Neural progenitor cell (in vitro differentiated cells): ENCODE measurements at regions not wholly inside any gene's neighbourhood (a gene's known extent, or its start where the extent isn't known, plus 50 kb on each side); places are given as distances from the start of the nearest gene placed in this dataset.
A peak's percentile ranks its signal among the peaks of the same experiment; 100 is the strongest.

Experiments used
- DNase-seq: peaks from one replicate; pipeline ENCODE4 v3.0.0-alpha.2; 2016; ENCODE audit warnings: low spot score
- H2AFZ ChIP-seq: fragments of 200-600 bp; sonication (generic); replicated peaks from 2 replicates; pipeline ENCODE4 v1.6.1; 2016; ENCODE audit warnings: antibody characterized with exemption
- H3F3A ChIP-seq: fragments of 200-600 bp; sonication (generic); 2 replicates; pipeline ENCODE4 v1.6.1; 2016; ENCODE audit warnings: antibody characterized with exemption, low read depth
- H3K27ac ChIP-seq: fragments of 200-600 bp; sonication (generic); 2 replicates; pipeline ENCODE4 v1.5.1; 2016; ENCODE audit warnings: mild to moderate bottlenecking
- H3K27me3 ChIP-seq: fragments of 200-600 bp; sonication (generic); 2 replicates; pipeline ENCODE4 v1.6.1; 2016; ENCODE audit warnings: mild to moderate bottlenecking, moderate library complexity
- H3K36me3 ChIP-seq: fragments of 200-600 bp; sonication (generic); 2 replicates; pipeline ENCODE4 v1.5.1; 2016
- H3K4me1 ChIP-seq: fragments of 200-600 bp; sonication (generic); 2 replicates; pipeline ENCODE4 v1.6.1; 2016; ENCODE audit warnings: mixed run types
- H3K4me2 ChIP-seq: fragments of 200-600 bp; sonication (generic); 2 replicates; pipeline ENCODE4 v1.6.1; 2016
- H3K4me3 ChIP-seq: fragments of 200-600 bp; sonication (generic); 2 replicates; pipeline ENCODE4 v1.5.1; 2016
- H3K79me2 ChIP-seq: fragments of 200-600 bp; sonication (generic); 2 replicates; pipeline ENCODE4 v1.6.1; 2016; ENCODE audit warnings: low read depth
- H3K9ac ChIP-seq: fragments of 200-600 bp; sonication (generic); 2 replicates; pipeline ENCODE4 v1.6.1; 2016
- H3K9me3 ChIP-seq: fragments of 200-600 bp; sonication (generic); 2 replicates; pipeline ENCODE4 v1.5.1; 2016; ENCODE audit warnings: low read depth
- H4K20me1 ChIP-seq: fragments of 200-600 bp; sonication (generic); 2 replicates; pipeline ENCODE4 v1.6.1; 2016; ENCODE audit warnings: low read depth
- H3K27ac Mint-ChIP-seq: 3 replicates; pipeline ENCODE4 v1.8.0; 2021; ENCODE audit warnings: mixed read lengths
- H3K27me3 Mint-ChIP-seq: 2 replicates; pipeline ENCODE4 v1.8.0; 2022; ENCODE audit warnings: low read depth, mild to moderate bottlenecking, inconsistent platforms, moderate library complexity, mixed read lengths; ENCODE audit not compliant: insufficient read depth
- H3K36me3 Mint-ChIP-seq: 3 replicates; pipeline ENCODE4 v1.8.0; 2021; ENCODE audit warnings: mixed read lengths
- H3K4me1 Mint-ChIP-seq: 3 replicates; pipeline ENCODE4 v1.8.0; 2021; ENCODE audit warnings: mixed read lengths
- H3K4me3 Mint-ChIP-seq: 3 replicates; pipeline ENCODE4 v1.8.0; 2021; ENCODE audit warnings: mild to moderate bottlenecking, moderate library complexity, mixed read lengths
- H3K9me3 Mint-ChIP-seq: 3 replicates; pipeline ENCODE4 v1.8.0; 2020; ENCODE audit warnings: mixed read lengths
- CTCF ChIP-seq: fragments of 200-600 bp; sonication (generic); IDR thresholded peaks from 2 replicates; pipeline ENCODE4 v1.5.1; 2017; ENCODE audit warnings: antibody characterized with exemption, mild to moderate bottlenecking
- EZH2 ChIP-seq: fragments of 200-600 bp; sonication (generic); IDR thresholded peaks from 2 replicates; pipeline ENCODE4 v1.6.1; 2017; ENCODE audit warnings: antibody characterized with exemption, mild to moderate bottlenecking, moderate library complexity
- EZH2phosphoT487 ChIP-seq: fragments of 200-600 bp; sonication (generic); IDR thresholded peaks from 2 replicates; pipeline ENCODE4 v1.6.1; 2017; ENCODE audit warnings: antibody characterized with exemption

GRCh38 chr1:73327180-73327793 is 870.7 kb downstream of the LRRIQ3 start:
- H4K20me1 ChIP-seq, result no peaks in the 10 kb centered on the region
- H3K4me2 ChIP-seq, result no peak overlapping the region
- H3K27me3 ChIP-seq, result no peaks in the 10 kb centered on the region
- Mint-ChIP-seq H3K4me3 (no peak overlapping the region), H3K4me1 (no peaks in the 10 kb centered on the region), H3K9me3 (peaks cover 35% of the 10 kb centered on the region), H3K27ac (no peak overlapping the region), H3K27me3 (peaks cover 2% of the 10 kb centered on the region), H3K36me3 (no peaks in the 10 kb centered on the region)
- DNase-seq, result no peak
- H3K9me3 ChIP-seq, result peaks cover 9% of the 10 kb centered on the region
- H3K36me3 ChIP-seq, result no peaks in the 10 kb centered on the region
- H2AFZ ChIP-seq, result no peak overlapping the region
- no peak overlapping the region for H3K27ac ChIP-seq
- H3K79me2 ChIP-seq, result no peaks in the 10 kb centered on the region
- TF ChIP-seq EZH2, result no peak
- no peak for TF ChIP-seq EZH2phosphoT487
- TF ChIP-seq CTCF, result no peak
- H3F3A ChIP-seq, result no peaks in the 10 kb centered on the region
- no peaks in the 10 kb centered on the region for H3K4me1 ChIP-seq
- no peak overlapping the region for H3K4me3 ChIP-seq
- no peak overlapping the region for H3K9ac ChIP-seq

- no peaks in the 10 kb centered on the region for H3K36me3 Mint-ChIP-seq
- H3K4me3 Mint-ChIP-seq, result no peak overlapping the region
- H3K4me1 Mint-ChIP-seq, result no peaks in the 10 kb centered on the region
- Histone ChIP-seq H3K4me1 (no peaks in the 10 kb centered on the region), H3F3A (no peaks in the 10 kb centered on the region), H3K9ac (no peak overlapping the region), H3K36me3 (no peaks in the 10 kb centered on the region), H3K27me3 (no peaks in the 10 kb centered on the region), H3K9me3 (peaks cover 3% of the 10 kb centered on the region), H3K79me2 (no peaks in the 10 kb centered on the region), H3K4me2 (no peak overlapping the region), H3K4me3 (no peak overlapping the region), H4K20me1 (no peaks in the 10 kb centered on the region), H2AFZ (no peak overlapping the region), H3K27ac (no peak overlapping the region)
- no peak overlapping the region for H3K27ac Mint-ChIP-seq
- TF ChIP-seq EZH2, result no peak
- TF ChIP-seq EZH2phosphoT487, result no peak
- no peak for TF ChIP-seq CTCF
- H3K27me3 Mint-ChIP-seq, result peaks cover 2% of the 10 kb centered on the region
- DNase-seq, result no peak
- peaks cover 29% of the 10 kb centered on the region for H3K9me3 Mint-ChIP-seq
Measured at GRCh38 chr1:73326663-73327062, 871.3 kb downstream of the LRRIQ3 start.

- DNase-seq, result no peak
- Mint-ChIP-seq H3K4me3 (no peak overlapping the region), H3K9me3 (no peaks in the 10 kb centered on the region), H3K36me3 (no peaks in the 10 kb centered on the region), H3K27me3 (no peaks in the 10 kb centered on the region), H3K27ac (no peak overlapping the region), H3K4me1 (no peaks in the 10 kb centered on the region)
- no peaks in the 10 kb centered on the region for H3K79me2 ChIP-seq
- H3K27me3 ChIP-seq, result no peaks in the 10 kb centered on the region
- no peaks in the 10 kb centered on the region for H3K9me3 ChIP-seq
- H3K4me2 ChIP-seq, result no peak overlapping the region
- H3K36me3 ChIP-seq, result no peaks in the 10 kb centered on the region
- H3K4me3 ChIP-seq, result no peak overlapping the region
- TF ChIP-seq CTCF (no peak), EZH2 (no peak), EZH2phosphoT487 (no peak)
- H3K9ac ChIP-seq, result no peak overlapping the region
- H4K20me1 ChIP-seq, result no peaks in the 10 kb centered on the region
- H3K27ac ChIP-seq, result no peak overlapping the region
- no peaks in the 10 kb centered on the region for H3F3A ChIP-seq
- no peaks in the 10 kb centered on the region for H3K4me1 ChIP-seq
- peak overlapping the region; percentile 85 for H2AFZ ChIP-seq
Measured at GRCh38 chr1:73310797-73311381, 887.1 kb downstream of the LRRIQ3 start.
